ENCODE measurements at regions not wholly inside any gene's neighbourhood (a gene's known extent, or its start where the extent isn't known, plus 50 kb on each side); places are given as distances from the start of the nearest gene placed in this dataset.

DNA sequence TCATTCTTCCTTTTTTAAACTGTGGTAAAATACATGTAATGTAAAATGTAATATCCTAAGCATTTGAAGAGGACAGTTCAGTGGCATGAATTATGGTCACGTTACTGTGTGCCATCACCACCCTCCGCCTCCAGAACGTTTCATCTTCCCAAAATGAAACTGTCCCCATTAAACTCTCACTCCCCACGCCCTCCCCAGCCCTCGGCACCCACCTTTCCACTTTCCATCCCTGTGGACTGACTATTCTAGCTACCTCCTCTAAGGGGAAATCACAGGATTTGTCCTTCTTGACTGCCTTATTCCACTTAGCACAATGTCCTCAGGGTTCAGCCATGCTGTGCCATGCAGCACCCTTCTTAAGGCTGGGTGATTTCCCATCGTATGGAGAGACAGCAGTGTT, 1509.5 kb downstream of the BRD1 start:
- DNase-seq: no peak
- H3K27ac Mint-ChIP-seq: no peak overlapping the region
- no peak overlapping the region for H3K4me3 Mint-ChIP-seq
- H3K27me3 Mint-ChIP-seq: peaks cover 36% of the 10 kb centered on the region
- ATAC-seq: no peak
- peaks cover 3 to 5% of the 10 kb centered on the region in 2 donors for H3K9me3 Mint-ChIP-seq
- no peaks in the 10 kb centered on the region for H3K4me1 Mint-ChIP-seq

DNA sequence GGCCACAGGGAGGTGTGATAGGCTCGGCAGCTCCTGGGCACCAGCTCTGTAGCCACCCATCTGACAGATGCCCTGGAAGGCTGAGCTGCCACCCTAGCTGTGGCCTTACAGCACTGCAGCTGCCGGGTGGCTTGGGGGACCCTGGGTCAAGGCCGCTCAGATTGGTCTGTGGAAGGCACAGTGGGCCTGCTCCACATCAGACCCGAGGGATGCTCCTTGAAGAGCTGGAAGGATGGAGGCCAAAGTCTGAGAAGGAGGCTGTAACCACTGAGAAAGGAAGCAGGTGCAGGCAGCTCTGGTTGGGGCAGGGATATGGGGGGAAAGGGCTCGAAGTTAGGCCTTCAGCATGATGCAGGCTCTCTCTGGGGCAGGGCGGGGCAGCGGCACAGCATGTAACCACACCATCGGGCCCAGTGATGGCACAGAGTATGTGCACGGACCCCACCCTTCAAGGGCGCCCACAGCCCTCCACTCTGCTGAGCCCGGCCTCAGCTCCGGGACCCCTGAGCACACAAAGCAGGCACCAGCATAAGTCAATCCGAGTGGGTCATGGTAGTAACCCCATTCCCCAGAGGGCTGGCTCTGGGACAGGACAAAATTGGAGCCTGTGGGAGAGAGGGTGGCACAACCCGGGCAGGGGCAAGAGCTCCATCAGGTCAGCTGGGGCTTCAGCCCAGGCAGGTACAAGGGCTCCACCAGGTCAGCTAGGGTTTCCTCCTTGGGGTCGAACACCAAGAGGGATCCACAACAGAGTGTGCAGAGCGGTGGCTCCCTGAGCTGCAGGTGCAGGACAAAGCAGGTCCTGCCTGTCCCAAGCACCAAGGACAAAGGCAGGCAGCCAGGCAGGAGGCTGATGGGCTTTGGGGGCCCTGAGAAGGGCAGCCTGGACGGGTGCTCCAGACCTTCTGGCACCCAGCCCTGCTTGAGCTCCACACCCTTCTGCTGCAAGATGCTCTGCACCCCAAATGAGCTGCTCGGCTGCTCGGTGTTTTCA, 1511.1 kb downstream of the BRD1 start:
- Mint-ChIP-seq H3K27me3 (peaks cover 31% of the 10 kb centered on the region), H3K9me3 (peaks cover 18 to 19% of the 10 kb centered on the region in 2 donors), H3K4me1 (no peaks in the 10 kb centered on the region), H3K27ac (no peak overlapping the region), H3K4me3 (no peak overlapping the region)
- ATAC-seq (no peak), DNase-seq (no peak)

GRCh38 chr22:48315439-48316256, 1512.0 kb downstream of the BRD1 start:
- DNase-seq: no peak
- Mint-ChIP-seq H3K4me3 (no peak overlapping the region), H3K4me1 (no peaks in the 10 kb centered on the region), H3K27me3 (peaks cover 23% of the 10 kb centered on the region), H3K9me3 (peaks cover 19 to 24% of the 10 kb centered on the region in 2 donors), H3K27ac (no peak overlapping the region)
- no peak for ATAC-seq

DNA sequence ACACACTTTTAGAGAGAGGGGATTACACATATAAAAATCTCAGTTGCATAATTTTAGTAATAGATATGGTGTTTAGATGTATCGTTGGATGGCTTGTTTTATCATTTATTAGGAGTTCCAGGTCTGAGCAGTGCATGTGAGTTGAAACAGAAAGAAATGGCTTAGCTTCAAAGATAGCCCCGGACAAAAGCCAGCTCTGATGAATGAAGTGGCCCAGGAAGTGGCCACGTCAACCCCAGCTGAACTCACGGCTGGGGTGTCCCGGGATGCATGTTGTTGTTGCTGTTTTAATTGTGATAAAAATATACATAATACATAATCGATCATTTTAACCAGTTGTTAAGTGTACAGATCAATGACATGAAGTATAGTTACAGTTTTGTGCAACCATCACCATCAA, 1513.6 kb downstream of the BRD1 start:
- Mint-ChIP-seq H3K27me3 (peaks cover 16% of the 10 kb centered on the region), H3K4me3 (no peak overlapping the region), H3K4me1 (no peaks in the 10 kb centered on the region), H3K27ac (no peak overlapping the region), H3K9me3 (peaks cover 19 to 28% of the 10 kb centered on the region in 2 donors)
- no peak for DNase-seq
- ATAC-seq: no peak

- Mint-ChIP-seq H3K4me1 (no peaks in the 10 kb centered on the region), H3K4me3 (no peak overlapping the region), H3K27ac (no peak overlapping the region), H3K27me3 (peaks cover 8% of the 10 kb centered on the region), H3K9me3 (peaks cover 19 to 28% of the 10 kb centered on the region in 2 donors)
- no peak for ATAC-seq
- no peak for DNase-seq
These were observed 1514.4 kb downstream of the BRD1 start for GRCh38 chr22:48313175-48313830.

DNA sequence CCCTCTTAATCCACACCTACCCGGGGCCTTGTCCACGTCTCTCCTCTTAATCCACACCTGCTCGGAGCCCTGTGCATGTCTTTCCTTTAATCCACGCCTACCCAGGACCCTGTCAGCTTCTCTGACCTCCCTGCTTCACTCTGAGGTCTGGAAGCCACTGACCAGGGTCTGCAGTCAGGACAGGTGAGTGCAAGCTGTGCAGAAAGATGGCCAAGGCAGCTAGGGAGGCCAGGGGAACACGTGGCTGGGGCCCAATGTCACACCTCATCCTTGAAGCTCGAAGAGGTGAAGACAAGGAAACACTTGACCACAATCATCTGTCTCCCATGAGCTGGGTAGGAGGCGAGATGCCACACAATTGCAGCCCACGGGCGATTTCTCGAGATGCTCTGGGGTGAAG, 1516.9 kb downstream of the BRD1 start:
- peaks cover 6% of the 10 kb centered on the region for H3K27me3 Mint-ChIP-seq
- ATAC-seq: no peak
- no peak overlapping the region for H3K4me3 Mint-ChIP-seq
- H3K9me3 Mint-ChIP-seq: peaks cover 19 to 28% of the 10 kb centered on the region in 2 donors
- H3K4me1 Mint-ChIP-seq: no peaks in the 10 kb centered on the region
- no peak for DNase-seq
- no peak overlapping the region for H3K27ac Mint-ChIP-seq

GRCh38 chr22:48310289-48310688, 1517.4 kb downstream of the BRD1 start:
- Mint-ChIP-seq H3K27ac (no peak overlapping the region), H3K9me3 (peaks cover 19 to 28% of the 10 kb centered on the region in 2 donors), H3K4me1 (no peaks in the 10 kb centered on the region), H3K4me3 (no peak overlapping the region), H3K27me3 (peaks cover 2% of the 10 kb centered on the region)
- DNase-seq: no peak
- no peak for ATAC-seq

DNA sequence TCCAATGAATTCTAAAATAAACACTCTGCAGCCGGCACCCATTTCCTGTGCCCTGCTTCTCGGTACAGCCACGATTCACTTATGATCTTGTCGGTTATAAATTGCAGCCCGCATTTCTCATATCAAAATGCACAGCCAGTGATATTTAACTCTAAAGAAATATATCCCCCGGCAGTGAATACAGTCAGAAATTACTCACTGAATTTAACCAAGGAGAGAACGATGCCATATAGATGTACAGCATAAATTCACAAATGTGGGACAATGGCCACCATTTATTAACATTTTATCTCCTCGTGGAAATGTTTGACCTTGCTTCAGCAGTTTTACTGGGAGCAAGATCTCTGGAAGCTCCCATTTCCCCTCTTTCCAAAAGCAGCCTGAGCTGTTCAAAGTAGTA, 1517.8 kb downstream of the BRD1 start:
- DNase-seq: no peak
- no peak for ATAC-seq
- Mint-ChIP-seq H3K27me3 (peaks cover 3% of the 10 kb centered on the region), H3K4me1 (no peaks in the 10 kb centered on the region), H3K9me3 (peaks cover 19 to 28% of the 10 kb centered on the region in 2 donors), H3K4me3 (no peak overlapping the region), H3K27ac (no peak overlapping the region)

- H3K9me3 Mint-ChIP-seq: peaks cover 19 to 28% of the 10 kb centered on the region in 2 donors
- no peak overlapping the region for H3K27ac Mint-ChIP-seq
- ATAC-seq: no peak
- peaks cover 5% of the 10 kb centered on the region for H3K27me3 Mint-ChIP-seq
- H3K4me1 Mint-ChIP-seq: no peaks in the 10 kb centered on the region
- DNase-seq: no peak
- H3K4me3 Mint-ChIP-seq: no peak overlapping the region
These were observed 1518.5 kb downstream of the BRD1 start for GRCh38 chr22:48309115-48309705.

DNA sequence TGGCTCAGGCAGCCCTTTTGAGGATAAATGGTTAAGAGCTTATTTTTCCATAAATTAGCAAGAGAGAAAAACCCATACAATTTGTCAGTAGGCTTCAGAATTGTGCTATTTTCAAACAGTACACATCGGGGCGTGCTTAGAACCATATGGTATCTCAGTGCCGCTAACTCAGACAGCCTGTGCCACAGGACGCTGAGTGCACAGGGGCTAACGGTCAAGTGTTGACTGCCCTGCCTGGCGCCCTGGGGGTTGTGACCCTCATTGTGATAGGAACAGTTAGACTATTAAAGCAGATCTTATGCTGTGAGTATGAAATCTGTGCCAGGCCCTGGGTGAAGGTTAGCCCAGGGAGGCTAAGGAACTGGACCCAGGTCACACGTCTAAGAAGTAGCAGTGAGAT, 1519.7 kb downstream of the BRD1 start:
- Mint-ChIP-seq H3K9me3 (peaks cover 11 to 22% of the 10 kb centered on the region in 2 donors), H3K4me1 (no peaks in the 10 kb centered on the region), H3K27ac (no peak overlapping the region), H3K27me3 (peaks cover 5% of the 10 kb centered on the region), H3K4me3 (no peak overlapping the region)
- DNase-seq (no peak), ATAC-seq (no peak)

DNA sequence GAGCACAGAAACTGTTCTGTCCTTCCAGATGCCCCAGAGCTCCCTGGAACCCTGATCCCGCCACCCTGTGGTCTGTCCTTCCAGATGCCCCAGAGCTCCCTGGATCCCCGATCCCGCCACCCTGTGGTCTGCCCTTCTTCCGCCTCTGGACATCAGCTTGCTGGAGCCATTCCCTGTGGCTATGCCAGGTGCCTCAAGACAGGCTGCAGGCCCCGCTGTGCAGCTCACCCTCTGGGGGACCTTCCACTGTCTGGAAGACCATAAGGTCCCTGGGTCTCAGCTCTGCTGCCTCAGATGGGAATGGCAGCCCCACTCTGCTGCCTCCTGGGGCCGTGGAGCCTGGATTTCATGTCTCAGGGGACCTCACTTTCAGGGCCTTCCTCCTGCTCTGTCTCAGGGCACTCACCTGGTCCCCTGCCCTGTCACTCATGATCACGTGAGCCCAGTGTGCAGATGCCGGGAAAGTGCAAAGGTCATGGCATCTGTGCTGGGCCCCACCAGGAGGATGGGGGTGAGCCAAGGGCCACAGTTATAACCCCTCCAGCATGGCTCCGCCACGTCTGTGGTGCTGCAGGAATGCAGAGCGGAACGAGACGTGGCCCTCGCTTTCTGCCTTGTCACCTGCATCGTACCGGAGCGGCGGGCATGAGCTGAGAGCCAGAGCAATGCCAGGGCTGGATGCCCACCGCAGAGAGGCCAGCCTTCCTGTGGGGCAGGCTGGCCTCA, 1520.7 kb downstream of the BRD1 start:
- Mint-ChIP-seq H3K4me1 (no peaks in the 10 kb centered on the region), H3K27ac (no peak overlapping the region), H3K9me3 (peaks cover 3 to 14% of the 10 kb centered on the region in 2 donors), H3K27me3 (peaks cover 5% of the 10 kb centered on the region), H3K4me3 (no peak overlapping the region)
- no peak for ATAC-seq
- no peak for DNase-seq

DNA sequence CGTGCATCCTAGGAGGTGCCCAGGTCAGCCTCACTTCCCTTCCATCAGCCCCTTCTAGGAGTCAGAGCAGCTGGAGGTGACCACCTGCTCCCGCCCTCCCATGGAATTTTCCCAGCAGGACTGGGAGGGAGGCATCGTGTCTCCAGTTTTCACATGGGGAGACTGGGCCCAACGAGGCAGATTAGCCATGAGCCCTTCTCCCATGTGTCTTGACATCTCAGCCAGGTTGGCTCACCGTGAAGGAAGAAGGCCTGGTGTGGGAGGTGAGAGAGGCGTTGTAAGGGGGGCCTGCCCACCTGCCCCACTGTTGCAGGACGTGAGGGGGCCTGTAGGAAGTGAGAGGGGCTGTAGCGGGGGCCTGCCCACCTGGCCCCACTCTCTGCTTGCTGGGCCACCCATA, 1521.4 kb downstream of the BRD1 start:
- Mint-ChIP-seq H3K4me3 (no peak overlapping the region), H3K9me3 (peaks cover 0 to 9% of the 10 kb centered on the region in 2 donors), H3K27me3 (peaks cover 11% of the 10 kb centered on the region), H3K27ac (no peak overlapping the region), H3K4me1 (no peaks in the 10 kb centered on the region)
- DNase-seq (no peak), ATAC-seq (no peak)

- H3K4me1 Mint-ChIP-seq: no peaks in the 10 kb centered on the region
- H3K27ac Mint-ChIP-seq: no peak overlapping the region
- DNase-seq: no peak
- peaks cover 13% of the 10 kb centered on the region for H3K27me3 Mint-ChIP-seq
- ATAC-seq: no peak
- peaks cover 0 to 5% of the 10 kb centered on the region in 2 donors for H3K9me3 Mint-ChIP-seq
- no peak overlapping the region for H3K4me3 Mint-ChIP-seq
These were observed 1521.9 kb downstream of the BRD1 start for GRCh38 chr22:48305726-48306235.

GRCh38 chr22:48303369-48303725, 1524.3 kb downstream of the BRD1 start:
- Mint-ChIP-seq H3K27ac (peak overlapping the region in 1 of 2 donors; percentile 34), H3K4me3 (no peak overlapping the region), H3K27me3 (peaks cover 13% of the 10 kb centered on the region), H3K9me3 (no peaks in the 10 kb centered on the region), H3K4me1 (no peaks in the 10 kb centered on the region)
- DNase-seq: no peak
- no peak for ATAC-seq

Measured in stimulated activated naive CD8-positive, alpha-beta T cell treated with anti-CD3 and anti-CD28 coated beads, Interleukin-15, amount 100 ng/mL, for 72 hours (primary cell).